ENCODE measurements at regions not wholly inside any gene's neighbourhood (a gene's known extent, or its start where the extent isn't known, plus 50 kb on each side); places are given as distances from the start of the nearest gene placed in this dataset.

DNA sequence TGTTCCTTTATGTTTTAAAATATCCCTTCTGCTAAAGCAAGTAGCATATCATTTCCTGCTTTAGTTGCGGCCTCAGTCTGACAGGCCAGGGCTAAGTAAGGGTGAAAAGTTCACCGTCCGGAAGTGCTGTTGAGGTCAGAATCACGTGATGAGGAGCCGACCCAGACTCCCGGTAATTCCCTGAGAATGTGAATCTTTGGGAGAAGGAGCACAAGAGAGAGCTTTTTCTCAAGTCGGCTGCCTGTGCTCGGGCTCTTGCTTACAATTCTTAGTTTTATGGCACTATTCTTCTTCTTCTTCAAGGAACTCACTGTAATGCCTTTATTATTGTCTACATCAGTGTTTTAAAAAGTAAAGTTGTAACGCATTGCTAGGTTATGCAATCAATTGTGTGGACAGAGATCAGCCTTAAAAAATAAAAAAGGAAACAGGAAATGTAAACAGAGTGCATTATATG is 309.3 kb downstream of the PRL start:
- H3K27me3 Mint-ChIP-seq (ENCODE audit: low read depth), result no peaks in the 10 kb centered on the region
- Histone ChIP-seq H3K4me1 (ENCODE audit: insufficient read depth, low read length) (0 out of 2 replicates have a peak, but pooled peaks cover 3% of the 10 kb centered on the region), H3K56ac (ENCODE audit: insufficient read length, low read depth, low read length) (no peak overlapping the region), H3K27ac (ENCODE audit: insufficient read length, low read depth, low read length) (no peak overlapping the region), H3K23ac (ENCODE audit: insufficient read length, low read depth, low read length) (no peak overlapping the region), H4K5ac (ENCODE audit: insufficient read length, low read depth, low read length) (no peak overlapping the region), H2AK5ac (ENCODE audit: insufficient read length, low read length) (no peak overlapping the region), H2BK20ac (ENCODE audit: low read depth, low read length, poor library complexity, severe bottlenecking) (no peak overlapping the region), H2BK15ac (ENCODE audit: low read depth, low read length) (no peak overlapping the region), H2BK12ac (ENCODE audit: insufficient read length, low read depth, low read length) (no peak overlapping the region), H3K4me2 (ENCODE audit: insufficient read depth, insufficient read length, low read length) (no peak overlapping the region), H3K18ac (ENCODE audit: insufficient read length, low read depth, low read length) (no peak overlapping the region), H3K4ac (ENCODE audit: low read depth, low read length) (no peak overlapping the region), H2BK5ac (ENCODE audit: insufficient read length, low read length) (no peak overlapping the region), H2BK120ac (ENCODE audit: low read depth, low read length, poor library complexity, severe bottlenecking) (no peak overlapping the region), H4K20me1 (ENCODE audit: control insufficient read depth, insufficient read depth, insufficient read length) (no peaks in the 10 kb centered on the region), H3T11ph (ENCODE audit: low read length) (no peak overlapping the region), H3K14ac (ENCODE audit: insufficient read depth, low read length) (no peak overlapping the region), H3K23me2 (ENCODE audit: insufficient read length, low read depth, low read length, poor library complexity, severe bottlenecking) (no peaks in the 10 kb centered on the region), H2AFZ (ENCODE audit: low read length) (no peak overlapping the region), H4K91ac (ENCODE audit: insufficient read length, low read depth, low read length) (no peak overlapping the region), H3K9ac (ENCODE audit: extremely low read depth, insufficient read length, low read length) (no peak overlapping the region), H3K79me2 (ENCODE audit: insufficient read depth, low read length) (no peaks in the 10 kb centered on the region), H3K27me3 (ENCODE audit: insufficient read depth, low read length) (no peaks in the 10 kb centered on the region), H4K8ac (replicated peaks; ENCODE audit: insufficient read length, low read depth, low read length) (no peak overlapping the region), H3K9me3 (ENCODE audit: control insufficient read depth, low read depth, low read length) (no peaks in the 10 kb centered on the region), H3K79me1 (ENCODE audit: insufficient read depth, low read depth, low read length, poor library complexity, severe bottlenecking) (peaks cover 3% of the 10 kb centered on the region)
- TF ChIP-seq, protein P1, sequence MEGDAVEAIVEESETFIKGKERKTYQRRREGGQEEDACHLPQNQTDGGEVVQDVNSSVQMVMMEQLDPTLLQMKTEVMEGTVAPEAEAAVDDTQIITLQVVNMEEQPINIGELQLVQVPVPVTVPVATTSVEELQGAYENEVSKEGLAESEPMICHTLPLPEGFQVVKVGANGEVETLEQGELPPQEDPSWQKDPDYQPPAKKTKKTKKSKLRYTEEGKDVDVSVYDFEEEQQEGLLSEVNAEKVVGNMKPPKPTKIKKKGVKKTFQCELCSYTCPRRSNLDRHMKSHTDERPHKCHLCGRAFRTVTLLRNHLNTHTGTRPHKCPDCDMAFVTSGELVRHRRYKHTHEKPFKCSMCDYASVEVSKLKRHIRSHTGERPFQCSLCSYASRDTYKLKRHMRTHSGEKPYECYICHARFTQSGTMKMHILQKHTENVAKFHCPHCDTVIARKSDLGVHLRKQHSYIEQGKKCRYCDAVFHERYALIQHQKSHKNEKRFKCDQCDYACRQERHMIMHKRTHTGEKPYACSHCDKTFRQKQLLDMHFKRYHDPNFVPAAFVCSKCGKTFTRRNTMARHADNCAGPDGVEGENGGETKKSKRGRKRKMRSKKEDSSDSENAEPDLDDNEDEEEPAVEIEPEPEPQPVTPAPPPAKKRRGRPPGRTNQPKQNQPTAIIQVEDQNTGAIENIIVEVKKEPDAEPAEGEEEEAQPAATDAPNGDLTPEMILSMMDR (conservative IDR thresholded peaks at IDR 0.05), result no peak
- H3K27ac Mint-ChIP-seq, result peak overlapping the region in 1 of 3 experiments; percentile 50; a peak in 1 of 7 replicates
- H3K36me3 Mint-ChIP-seq (ENCODE audit: insufficient read depth in 1 of 3, low read depth in 3 of 3), result peaks cover 4 to 14% (median 7%) of the 10 kb centered on the region in 3 experiments; a peak in 5 of 7 replicates
- no peaks in the 10 kb centered on the region for H3K9me3 Mint-ChIP-seq
- no peak overlapping the region for H3K4me3 Mint-ChIP-seq
- no peak for DNase-seq
- WGBS (ENCODE audit: extremely low coverage, insufficient read length, low lambda C conversion rate), result no CpG with 5 or more reads among the region's 9 CpGs
- peaks cover 6 to 15% of the 10 kb centered on the region in 2 experiments for H3K4me1 Mint-ChIP-seq
